NCI-H748 (cell line): ENCODE measurements at regions not wholly inside any gene's neighbourhood (a gene's known extent, or its start where the extent isn't known, plus 50 kb on each side); places are given as distances from the start of the nearest gene placed in this dataset.
A peak's percentile ranks its signal among the peaks of the same experiment; 100 is the strongest.

Source experiments
- DNase-seq: peaks from one replicate; lab custom pipeline; 2025; ENCODE audit not compliant: unreplicated experiment; lab: John Stamatoyannopoulos, UW

- no peak for DNase-seq
Measured at GRCh38 chr15:38671675-38672254, 107.2 kb upstream of the RASGRP1 start.

GRCh38 chr15:38672273-38672672 lies 107.7 kb upstream of the RASGRP1 start:
- DNase-seq, result no peak

GRCh38 chr15:38672814-38673670 lies 108.4 kb upstream of the RASGRP1 start:
- no peak for DNase-seq

- no peak for DNase-seq
Measured at GRCh38 chr15:38674448-38674847, 109.8 kb upstream of the RASGRP1 start.

DNA sequence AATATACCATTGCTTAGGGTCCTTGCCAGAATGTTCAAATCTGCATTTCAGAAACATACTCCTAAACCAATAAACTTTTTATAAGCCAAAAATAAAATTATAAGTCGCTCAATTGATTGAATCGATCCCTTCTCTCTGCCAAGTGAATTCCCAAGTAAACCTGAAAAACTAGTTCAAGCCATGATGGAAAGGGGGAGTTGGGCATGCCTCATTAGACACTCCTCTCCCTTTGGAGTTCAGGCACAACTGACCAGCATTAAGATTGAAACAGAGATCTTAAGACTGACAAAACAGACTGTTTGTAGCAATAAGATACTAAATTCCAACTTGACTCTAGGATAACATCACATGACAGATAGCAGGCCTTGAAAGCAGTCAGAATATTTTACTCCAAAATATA lies 113.7 kb upstream of the RASGRP1 start:
- no peak for DNase-seq

GRCh38 chr15:38680775-38681174 lies 116.2 kb upstream of the RASGRP1 start:
- no peak for DNase-seq

GRCh38 chr15:38682363-38682762 lies 117.7 kb upstream of the RASGRP1 start:
- DNase-seq, result no peak

DNA sequence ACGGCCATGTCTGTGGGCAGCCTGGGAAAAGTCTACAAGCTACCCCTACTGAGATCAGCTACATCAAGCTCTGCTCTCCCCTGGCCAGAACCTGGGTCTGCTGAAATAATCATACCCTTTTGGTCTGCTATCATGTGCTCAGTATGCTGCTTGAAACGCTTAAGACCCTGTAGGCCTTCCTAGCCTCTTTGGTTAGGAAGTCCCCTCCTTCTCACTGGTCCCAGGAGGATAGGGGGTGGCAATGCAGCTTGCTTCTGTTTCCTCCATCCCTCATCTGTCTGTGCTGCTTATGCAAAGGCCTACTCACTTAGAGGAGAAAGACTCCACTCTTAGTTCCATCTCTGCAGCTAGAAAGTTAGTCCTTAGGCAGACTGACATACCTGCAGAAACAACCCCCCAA lies 118.2 kb upstream of the RASGRP1 start:
- no peak for DNase-seq

GRCh38 chr15:38683382-38684242 lies 119.0 kb upstream of the RASGRP1 start:
- DNase-seq, result peak; percentile 25

DNA sequence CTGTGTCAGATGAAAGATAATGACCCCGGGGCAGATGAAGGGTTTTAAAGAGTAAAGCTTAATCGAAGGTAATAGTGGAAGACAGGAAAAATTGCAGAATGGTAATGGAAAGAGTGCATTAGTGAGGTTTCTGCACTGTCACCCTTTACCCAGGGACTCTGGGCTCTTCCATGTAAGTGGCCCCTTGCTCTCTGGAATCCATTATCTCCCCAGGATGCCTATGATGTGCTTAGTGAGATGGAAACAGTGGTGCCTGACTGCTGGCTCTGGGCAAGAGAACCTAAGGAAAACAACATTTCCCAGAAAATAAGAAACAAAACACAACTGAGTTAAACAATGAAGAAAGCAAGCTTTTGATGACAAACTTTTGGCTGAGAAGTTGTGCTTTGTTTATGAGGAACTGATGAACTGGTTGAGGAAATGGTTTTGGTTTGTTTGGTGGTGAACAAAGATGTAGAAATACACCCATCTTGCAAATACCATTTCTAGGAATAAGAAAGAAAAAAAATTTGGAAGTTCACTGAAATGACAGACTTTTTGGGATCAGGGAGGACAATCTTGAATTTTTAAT lies 119.9 kb upstream of the RASGRP1 start:
- DNase-seq, result no peak

GRCh38 chr15:38685686-38686339 lies 121.2 kb upstream of the RASGRP1 start:
- DNase-seq, result no peak

DNA sequence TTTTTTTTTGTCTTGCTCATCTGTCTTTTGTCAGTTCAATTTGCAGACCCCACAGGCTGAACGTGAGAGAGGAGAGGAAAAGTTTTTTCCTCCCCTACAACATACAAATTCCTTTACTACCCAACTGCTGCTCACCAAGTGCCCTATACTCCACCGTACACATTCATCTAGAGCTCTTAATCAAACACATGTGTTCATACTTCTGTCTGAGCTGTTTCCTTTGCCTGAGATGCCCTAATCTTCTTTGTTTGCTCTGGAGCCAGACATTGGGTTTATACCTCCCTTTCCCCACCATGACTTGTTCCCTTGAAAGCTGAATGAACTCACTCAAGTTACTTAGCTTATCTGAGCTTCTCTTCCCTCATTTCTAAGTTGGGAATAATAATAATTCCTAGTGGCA lies 122.7 kb upstream of the RASGRP1 start:
- no peak for DNase-seq

GRCh38 chr15:38687775-38688495 lies 123.3 kb upstream of the RASGRP1 start:
- no peak for DNase-seq

GRCh38 chr15:38688761-38689160 lies 124.1 kb upstream of the RASGRP1 start:
- DNase-seq, result no peak

GRCh38 chr15:38689522-38689921 lies 124.9 kb upstream of the RASGRP1 start:
- no peak for DNase-seq

DNA sequence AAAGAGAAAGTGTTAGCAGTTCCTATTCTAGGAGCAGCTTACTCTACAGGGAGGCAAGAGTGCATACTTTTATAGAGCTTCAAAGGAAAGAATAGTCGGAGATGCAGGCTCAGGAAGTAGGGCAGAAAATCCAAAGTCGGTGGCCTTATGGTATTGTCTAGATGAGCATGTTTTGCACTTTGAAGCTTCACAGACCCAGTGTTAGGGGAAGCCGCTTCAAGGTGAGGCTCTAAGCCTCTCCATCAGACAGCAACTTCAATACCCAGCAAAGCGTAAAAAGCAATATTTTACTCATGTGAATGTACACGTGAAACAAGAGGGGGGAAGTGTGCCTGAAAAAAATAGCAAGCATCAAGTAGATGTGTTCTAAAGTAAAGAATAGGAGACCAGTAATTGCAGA lies 125.6 kb upstream of the RASGRP1 start:
- no peak for DNase-seq

DNA sequence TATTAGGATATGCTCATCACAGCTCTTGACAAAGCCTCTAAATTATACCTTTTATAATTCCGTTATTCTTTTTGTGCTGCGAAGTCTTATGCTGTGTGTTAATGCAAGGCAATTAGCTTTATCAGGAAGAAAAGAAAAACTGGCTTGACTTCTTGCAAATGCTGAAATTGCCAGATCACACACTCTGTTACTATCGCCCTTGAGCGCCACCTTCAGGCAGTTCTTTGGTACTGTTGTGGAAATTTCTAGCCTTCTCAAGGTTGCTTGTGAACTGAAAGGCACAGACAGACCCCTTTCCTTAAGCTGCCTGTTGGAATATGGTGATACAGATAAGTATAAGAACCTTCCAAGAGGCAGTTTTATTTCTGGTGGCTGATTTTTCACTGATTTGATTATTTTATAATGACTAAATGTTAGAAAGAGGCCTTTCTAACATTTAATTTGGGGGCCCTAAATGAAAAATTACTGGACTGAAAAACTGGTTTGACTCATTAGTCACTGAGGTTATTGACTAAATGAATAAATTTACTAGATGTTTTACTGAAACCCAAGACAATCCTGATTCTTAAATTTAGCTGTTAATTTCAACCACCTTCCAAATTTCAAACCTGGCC lies 126.2 kb upstream of the RASGRP1 start:
- peak; percentile 42 for DNase-seq

DNA sequence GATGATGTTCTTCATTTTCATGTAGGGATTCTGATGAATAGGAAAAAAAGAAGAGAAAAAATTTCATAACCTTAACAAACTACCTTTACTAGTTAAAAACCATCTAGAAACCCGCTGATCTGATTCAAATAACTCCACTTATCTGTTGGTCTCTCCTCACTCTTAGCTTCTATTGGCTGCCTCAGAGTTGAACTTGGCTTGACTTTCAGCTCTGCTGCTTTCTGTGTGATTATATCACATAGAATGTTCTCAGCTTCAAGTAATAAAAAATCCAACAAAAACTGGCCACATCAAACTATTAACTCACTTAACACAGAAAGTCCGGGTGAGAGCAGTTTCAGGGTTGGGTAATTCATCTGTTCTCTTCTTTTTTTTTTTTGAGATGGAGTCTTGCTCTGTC lies 126.8 kb upstream of the RASGRP1 start:
- no peak for DNase-seq

GRCh38 chr15:38691965-38692788 lies 127.6 kb upstream of the RASGRP1 start:
- no peak for DNase-seq
